Stimulated activated naive CD8-positive, alpha-beta T cell treated with anti-CD3 and anti-CD28 coated beads, Interleukin-15, Interleukin-2, amounts not matched to agents 100 ng/mL and 50 ng/mL, for 24 hours (primary cell): ENCODE measurements at regions not wholly inside any gene's neighbourhood (a gene's known extent, or its start where the extent isn't known, plus 50 kb on each side); places are given as distances from the start of the nearest gene placed in this dataset.

ENCODE experiments used
- H3K27ac Mint-ChIP-seq: one replicate; pipeline ENCODE4 v1.8.0; 2021; ENCODE audit warnings: mild to moderate bottlenecking, mixed read lengths
- H3K27me3 Mint-ChIP-seq: one replicate; pipeline ENCODE4 v1.8.0; 2021; ENCODE audit warnings: mixed read lengths
- H3K36me3 Mint-ChIP-seq: one replicate; pipeline ENCODE4 v1.8.0; 2021; ENCODE audit warnings: low read depth, mixed read lengths
- H3K4me1 Mint-ChIP-seq: one replicate; pipeline ENCODE4 v1.8.0; 2021; ENCODE audit warnings: low read depth, mixed read lengths
- H3K4me3 Mint-ChIP-seq: one replicate; pipeline ENCODE4 v1.8.0; 2021; ENCODE audit warnings: mild to moderate bottlenecking, mixed read lengths
- H3K9me3 Mint-ChIP-seq: one replicate; pipeline ENCODE4 v1.8.0; 2021; ENCODE audit warnings: mixed read lengths

DNA sequence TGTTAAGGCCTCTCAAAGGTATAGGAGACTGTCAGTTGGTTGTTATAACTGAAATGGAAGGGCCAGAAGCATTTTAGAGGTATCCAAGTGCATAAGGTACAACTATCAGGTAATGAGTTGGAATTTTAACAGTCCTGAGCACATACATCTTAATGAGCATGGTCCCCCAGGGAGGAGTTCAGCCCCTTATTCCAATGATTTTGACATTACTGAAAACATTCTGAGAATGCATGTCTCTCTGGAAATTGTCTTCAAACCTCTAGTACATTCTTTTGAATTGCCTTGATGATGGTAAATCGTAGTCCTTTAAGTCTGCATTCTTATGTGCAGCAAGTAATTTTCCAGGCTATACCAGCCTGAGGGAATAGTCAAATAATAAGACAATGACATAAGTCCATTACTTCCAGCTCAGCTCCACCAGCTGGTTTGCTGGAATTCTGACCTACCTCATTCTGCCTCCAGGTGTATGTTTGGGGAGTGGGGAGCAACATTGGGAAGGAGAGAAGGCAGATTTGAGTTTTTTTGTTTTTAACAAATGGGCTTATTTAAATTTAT is 239.2 kb downstream of the MSRB3 start:
- Mint-ChIP-seq H3K9me3 (no peaks in the 10 kb centered on the region), H3K36me3 (no peaks in the 10 kb centered on the region), H3K27me3 (no peaks in the 10 kb centered on the region), H3K27ac (no peak overlapping the region), H3K4me1 (no peaks in the 10 kb centered on the region), H3K4me3 (no peak overlapping the region)

DNA sequence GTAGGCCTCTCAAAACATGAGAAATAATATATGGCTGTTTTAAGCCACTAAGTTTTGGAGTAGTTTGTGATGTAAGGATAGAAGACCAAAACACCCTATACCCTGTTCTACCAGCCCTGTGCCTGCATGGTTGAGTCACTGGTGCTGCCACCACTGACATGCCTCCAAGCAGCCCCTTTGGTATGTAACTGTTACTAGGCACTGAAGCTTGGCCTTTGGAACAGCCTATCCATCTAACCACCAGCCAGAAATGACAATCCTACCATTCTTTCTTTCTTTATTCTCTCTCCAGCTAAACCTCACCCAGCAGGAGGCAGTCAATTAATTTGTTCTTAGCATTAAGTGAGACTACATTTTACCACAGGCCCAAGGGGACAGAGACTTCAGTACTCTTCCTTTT is 240.3 kb downstream of the MSRB3 start:
- Mint-ChIP-seq H3K27me3 (no peaks in the 10 kb centered on the region), H3K9me3 (no peaks in the 10 kb centered on the region), H3K36me3 (no peaks in the 10 kb centered on the region), H3K4me1 (no peaks in the 10 kb centered on the region), H3K4me3 (no peak overlapping the region), H3K27ac (no peak overlapping the region)

- Mint-ChIP-seq H3K27me3 (no peaks in the 10 kb centered on the region), H3K36me3 (no peaks in the 10 kb centered on the region), H3K4me3 (no peak overlapping the region), H3K9me3 (no peaks in the 10 kb centered on the region), H3K27ac (no peak overlapping the region), H3K4me1 (no peaks in the 10 kb centered on the region)
These were observed 242.2 kb downstream of the MSRB3 start for GRCh38 chr12:65520658-65521057.

GRCh38 chr12:65522956-65523860 is 244.7 kb downstream of the MSRB3 start:
- H3K27me3 Mint-ChIP-seq = no peaks in the 10 kb centered on the region
- H3K36me3 Mint-ChIP-seq = no peaks in the 10 kb centered on the region
- no peak overlapping the region for H3K27ac Mint-ChIP-seq
- peaks cover 7% of the 10 kb centered on the region for H3K9me3 Mint-ChIP-seq
- no peaks in the 10 kb centered on the region for H3K4me1 Mint-ChIP-seq
- H3K4me3 Mint-ChIP-seq = no peak overlapping the region

DNA sequence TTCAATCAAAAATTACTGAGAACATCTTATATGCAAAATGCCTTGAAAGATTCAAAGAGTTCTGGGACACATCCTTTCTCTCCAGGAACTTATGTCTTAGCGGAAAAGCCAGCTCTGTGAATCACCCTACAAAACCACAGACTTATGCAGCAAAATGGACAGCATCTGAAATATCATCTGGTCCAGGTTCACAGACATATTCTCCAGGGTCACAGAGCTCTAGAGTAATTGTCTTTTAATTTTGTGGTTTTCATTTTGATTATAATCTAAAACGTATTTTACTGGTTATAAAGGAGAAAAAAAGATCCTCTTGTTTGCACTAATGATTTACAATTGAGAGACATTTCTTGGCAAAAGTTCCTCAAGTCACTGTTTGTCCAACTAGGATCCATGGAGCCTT is 246.2 kb downstream of the MSRB3 start:
- Mint-ChIP-seq H3K27me3 (no peaks in the 10 kb centered on the region), H3K4me3 (no peak overlapping the region), H3K36me3 (no peaks in the 10 kb centered on the region), H3K9me3 (peaks cover 7% of the 10 kb centered on the region), H3K27ac (no peak overlapping the region), H3K4me1 (no peaks in the 10 kb centered on the region)

GRCh38 chr12:65525491-65526141 is 247.1 kb downstream of the MSRB3 start:
- no peak overlapping the region for H3K4me3 Mint-ChIP-seq
- H3K27ac Mint-ChIP-seq = no peak overlapping the region
- no peaks in the 10 kb centered on the region for H3K27me3 Mint-ChIP-seq
- H3K9me3 Mint-ChIP-seq = peaks cover 7% of the 10 kb centered on the region
- H3K36me3 Mint-ChIP-seq = no peaks in the 10 kb centered on the region
- H3K4me1 Mint-ChIP-seq = no peaks in the 10 kb centered on the region

- H3K27me3 Mint-ChIP-seq = no peaks in the 10 kb centered on the region
- no peaks in the 10 kb centered on the region for H3K36me3 Mint-ChIP-seq
- H3K9me3 Mint-ChIP-seq = peaks cover 7% of the 10 kb centered on the region
- no peaks in the 10 kb centered on the region for H3K4me1 Mint-ChIP-seq
- H3K27ac Mint-ChIP-seq = no peak overlapping the region
- H3K4me3 Mint-ChIP-seq = no peak overlapping the region
These were observed 247.8 kb downstream of the MSRB3 start for GRCh38 chr12:65526311-65526710.

DNA sequence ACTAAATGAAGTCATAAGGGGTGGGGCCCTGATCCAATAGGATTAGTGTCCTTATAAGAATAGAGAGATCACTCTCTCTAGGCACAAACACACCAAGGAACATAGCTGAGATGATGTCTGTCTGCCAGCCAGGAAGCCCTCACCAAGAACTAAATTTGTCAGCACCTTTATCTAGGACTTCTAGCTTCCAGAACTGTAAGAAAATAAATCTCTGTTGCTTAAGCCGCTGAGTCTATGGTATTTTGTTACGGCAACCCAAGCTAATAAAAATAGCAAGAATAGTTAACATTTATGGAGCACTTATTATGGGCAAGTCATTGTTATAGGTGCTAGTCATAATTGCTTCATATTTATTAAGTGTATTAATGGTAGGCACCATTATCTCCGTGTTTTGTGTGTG is 249.6 kb downstream of the MSRB3 start:
- Mint-ChIP-seq H3K27me3 (no peaks in the 10 kb centered on the region), H3K4me3 (no peak overlapping the region), H3K36me3 (no peaks in the 10 kb centered on the region), H3K27ac (no peak overlapping the region), H3K4me1 (no peaks in the 10 kb centered on the region), H3K9me3 (peaks cover 7% of the 10 kb centered on the region)

DNA sequence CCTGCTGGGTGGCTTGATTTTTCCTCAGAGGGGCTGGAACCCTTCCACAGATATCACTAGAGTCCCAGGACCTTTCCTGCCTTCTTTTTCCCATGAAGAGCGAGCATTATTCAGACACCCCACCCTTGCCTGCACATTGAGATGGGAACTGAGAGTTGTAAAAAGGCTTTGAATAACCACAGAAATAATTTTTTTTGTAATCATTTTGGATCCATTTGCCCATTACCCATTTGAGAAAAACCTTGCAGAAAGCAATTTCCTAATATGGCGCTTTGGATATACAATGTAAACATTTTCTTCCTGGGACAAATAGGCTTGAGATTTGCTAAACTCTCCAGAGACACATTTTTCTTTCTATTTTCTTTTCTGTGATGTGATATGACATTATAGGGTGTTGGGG is 250.6 kb downstream of the MSRB3 start:
- Mint-ChIP-seq H3K36me3 (no peaks in the 10 kb centered on the region), H3K27me3 (no peaks in the 10 kb centered on the region), H3K4me1 (no peaks in the 10 kb centered on the region), H3K4me3 (no peak overlapping the region), H3K9me3 (peaks cover 7% of the 10 kb centered on the region), H3K27ac (no peak overlapping the region)

GRCh38 chr12:65529771-65530435 is 251.4 kb downstream of the MSRB3 start:
- Mint-ChIP-seq H3K9me3 (peaks cover 7% of the 10 kb centered on the region), H3K27me3 (no peaks in the 10 kb centered on the region), H3K27ac (no peak overlapping the region), H3K4me1 (no peaks in the 10 kb centered on the region), H3K4me3 (no peak overlapping the region), H3K36me3 (no peaks in the 10 kb centered on the region)

DNA sequence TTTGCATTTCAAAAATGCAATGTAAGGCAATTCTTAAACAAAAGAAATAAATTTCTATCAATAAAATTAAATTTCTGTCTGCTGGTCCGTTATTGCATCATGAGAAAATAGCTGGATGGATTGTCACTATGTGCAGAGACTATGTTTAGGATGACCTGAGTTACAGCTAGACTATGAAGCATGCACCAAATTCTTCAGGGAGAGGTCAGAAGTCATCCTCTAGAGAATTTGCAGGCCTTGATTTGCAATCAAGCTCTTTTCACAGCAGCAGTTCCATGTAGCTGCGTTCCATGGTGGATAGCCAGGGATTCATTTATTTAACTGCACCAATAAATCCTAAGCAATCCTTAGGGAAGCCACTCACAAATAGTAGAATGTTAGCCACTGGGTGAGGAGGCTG is 253.7 kb downstream of the MSRB3 start:
- H3K36me3 Mint-ChIP-seq = no peaks in the 10 kb centered on the region
- H3K27me3 Mint-ChIP-seq = no peaks in the 10 kb centered on the region
- no peak overlapping the region for H3K4me3 Mint-ChIP-seq
- no peak overlapping the region for H3K27ac Mint-ChIP-seq
- H3K9me3 Mint-ChIP-seq = peaks cover 5% of the 10 kb centered on the region
- H3K4me1 Mint-ChIP-seq = no peaks in the 10 kb centered on the region

- Mint-ChIP-seq H3K36me3 (no peaks in the 10 kb centered on the region), H3K4me3 (no peak overlapping the region), H3K9me3 (peaks cover 1% of the 10 kb centered on the region), H3K27me3 (no peaks in the 10 kb centered on the region), H3K27ac (no peak overlapping the region), H3K4me1 (no peaks in the 10 kb centered on the region)
These were observed 254.3 kb downstream of the MSRB3 start for GRCh38 chr12:65532764-65533163.

DNA sequence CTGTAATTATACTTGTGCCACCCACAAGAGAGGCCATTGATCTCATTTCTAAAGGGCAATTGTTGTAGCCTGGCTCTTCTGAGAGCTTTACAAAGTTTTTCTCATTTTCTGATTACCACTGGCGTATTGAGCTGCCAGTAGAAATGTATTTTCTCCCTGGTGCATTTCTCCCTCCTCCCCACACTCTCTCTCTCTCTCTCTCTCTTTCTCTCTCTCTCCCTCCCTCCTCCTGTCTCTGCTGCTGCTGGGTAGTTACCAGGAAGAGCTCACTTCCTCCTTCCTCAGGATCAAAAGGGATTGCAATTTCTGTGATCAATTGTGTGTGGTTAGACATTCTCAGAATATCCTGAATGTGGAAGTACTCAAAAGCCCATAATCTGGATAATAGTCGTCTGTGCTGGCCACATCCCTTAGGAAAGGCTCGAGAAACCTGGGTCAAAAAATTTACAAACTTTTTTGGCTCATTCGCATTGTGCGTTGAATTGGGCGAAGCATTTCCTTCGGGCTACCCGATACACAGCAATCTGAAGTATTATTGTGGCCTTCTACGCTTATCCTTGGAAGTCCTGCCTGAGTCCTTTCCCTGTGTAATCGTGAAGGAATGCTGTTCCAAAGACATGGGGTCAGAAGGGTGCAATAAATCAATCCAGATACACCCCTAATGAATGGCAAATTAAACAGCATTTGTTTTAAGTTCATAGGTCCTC is 254.8 kb downstream of the MSRB3 start:
- no peaks in the 10 kb centered on the region for H3K27me3 Mint-ChIP-seq
- H3K4me1 Mint-ChIP-seq = no peaks in the 10 kb centered on the region
- peaks cover 4% of the 10 kb centered on the region for H3K9me3 Mint-ChIP-seq
- no peaks in the 10 kb centered on the region for H3K36me3 Mint-ChIP-seq
- H3K27ac Mint-ChIP-seq = no peak overlapping the region
- H3K4me3 Mint-ChIP-seq = no peak overlapping the region

GRCh38 chr12:65534238-65534841 is 255.9 kb downstream of the MSRB3 start:
- Mint-ChIP-seq H3K36me3 (no peaks in the 10 kb centered on the region), H3K4me1 (no peaks in the 10 kb centered on the region), H3K27me3 (no peaks in the 10 kb centered on the region), H3K9me3 (peaks cover 9% of the 10 kb centered on the region), H3K27ac (no peak overlapping the region), H3K4me3 (no peak overlapping the region)
